ENCODE measurements at regions not wholly inside any gene's neighbourhood (a gene's known extent, or its start where the extent isn't known, plus 50 kb on each side); places are given as distances from the start of the nearest gene placed in this dataset.

GRCh38 chr13:74461011-74461410, 326.8 kb upstream of the KLF12 start:
- no peak for DNase-seq (ENCODE audit: low read depth, low spot score)
- Histone ChIP-seq H4K20me1 (ENCODE audit: control insufficient read depth, extremely low read depth, insufficient read depth, low read length) (no peaks in the 10 kb centered on the region), H3K4me2 (ENCODE audit: control insufficient read depth, extremely low read depth, insufficient read depth, low read depth, low read length) (no peak overlapping the region), H3K79me2 (ENCODE audit: control insufficient read depth, insufficient read depth, low read length) (no peaks in the 10 kb centered on the region), H3K36me3 (ENCODE audit: control insufficient read depth in 2 of 2, extremely low read depth in 1 of 2, insufficient read depth in 2 of 2, low read length in 2 of 2) (no peaks in the 10 kb centered on the region), H3K4me3 (ENCODE audit: control insufficient read depth in 2 of 3, extremely low read depth in 1 of 3, insufficient read depth in 2 of 3, low read depth in 1 of 3, low read length in 3 of 3) (no peak overlapping the region), H3K9me1 (ENCODE audit: control insufficient read depth, extremely low read depth, insufficient read depth, low read length) (no peaks in the 10 kb centered on the region), H3K9me3 (ENCODE audit: control insufficient read depth, low read depth, low read length) (no peaks in the 10 kb centered on the region), H3K27me3 (ENCODE audit: control insufficient read depth, extremely low read depth, insufficient read depth, low read length) (no peaks in the 10 kb centered on the region), H3K27ac (ENCODE audit: control insufficient read depth, insufficient read depth, low read length) (no peak overlapping the region), H3K9ac (ENCODE audit: control insufficient read depth, extremely low read depth, insufficient read depth, low read length) (no peak overlapping the region), H2AFZ (ENCODE audit: control insufficient read depth, low read length) (no peak overlapping the region), H3K4me1 (ENCODE audit: control insufficient read depth, extremely low read depth, insufficient read depth, low read length) (peaks cover 3% of the 10 kb centered on the region)
- FAIRE-seq, result no peak
- no peak for TF ChIP-seq EZH2 (IDR thresholded peaks at IDR 0.05; ENCODE audit: low read length)
- TF ChIP-seq CTCF (optimal IDR thresholded peaks at IDR 0.05 in 1 of 3, IDR thresholded peaks at IDR 0.05 in 1 of 3, conservative IDR thresholded peaks at IDR 0.05 in 1 of 3; ENCODE audit: extremely low read depth in 1 of 3, insufficient read depth in 2 of 3, low read length in 3 of 3), result no peak
- dilution Hi-C loops (cut with MboI; ENCODE audit: extremely low pct_ligation_motif_present, low sequenced_read_pairs), result no loop called here

- dilution Hi-C loops (cut with MboI; ENCODE audit: extremely low pct_ligation_motif_present, low sequenced_read_pairs), result no loop called here
- DNase-seq (ENCODE audit: low read depth, low spot score), result no peak
Measured at GRCh38 chr13:74452881-74453280, 318.7 kb upstream of the KLF12 start.

More at GRCh38 chr13:74452881-74453280, 318.7 kb upstream of the KLF12 start:
- H3K9me1 ChIP-seq (ENCODE audit: control insufficient read depth, extremely low read depth, insufficient read depth, low read length), result no peaks in the 10 kb centered on the region
- no peak for FAIRE-seq
- H4K20me1 ChIP-seq (ENCODE audit: control insufficient read depth, extremely low read depth, insufficient read depth, low read length), result no peaks in the 10 kb centered on the region
- TF ChIP-seq CTCF (optimal IDR thresholded peaks at IDR 0.05 in 1 of 3, IDR thresholded peaks at IDR 0.05 in 1 of 3, conservative IDR thresholded peaks at IDR 0.05 in 1 of 3; ENCODE audit: extremely low read depth in 1 of 3, insufficient read depth in 2 of 3, low read length in 3 of 3) (no peak), EZH2 (IDR thresholded peaks at IDR 0.05; ENCODE audit: low read length) (no peak)
- H3K4me2 ChIP-seq (ENCODE audit: control insufficient read depth, extremely low read depth, insufficient read depth, low read depth, low read length), result peak overlapping the region; percentile 68
- H3K9ac ChIP-seq (ENCODE audit: control insufficient read depth, extremely low read depth, insufficient read depth, low read length), result peak overlapping the region; percentile 14
- H3K36me3 ChIP-seq (ENCODE audit: control insufficient read depth in 2 of 2, extremely low read depth in 1 of 2, insufficient read depth in 2 of 2, low read length in 2 of 2), result no peaks in the 10 kb centered on the region
- H3K4me1 ChIP-seq (ENCODE audit: control insufficient read depth, extremely low read depth, insufficient read depth, low read length), result peaks cover 37% of the 10 kb centered on the region
- H3K27me3 ChIP-seq (ENCODE audit: control insufficient read depth, extremely low read depth, insufficient read depth, low read length), result no peaks in the 10 kb centered on the region
- peak overlapping the region; percentile 26 for H2AFZ ChIP-seq (ENCODE audit: control insufficient read depth, low read length)
- H3K79me2 ChIP-seq (ENCODE audit: control insufficient read depth, insufficient read depth, low read length), result no peaks in the 10 kb centered on the region
- H3K27ac ChIP-seq (ENCODE audit: control insufficient read depth, insufficient read depth, low read length), result peak overlapping the region; percentile 78
- no peaks in the 10 kb centered on the region for H3K9me3 ChIP-seq (ENCODE audit: control insufficient read depth, low read depth, low read length)
- no peak overlapping the region for H3K4me3 ChIP-seq (ENCODE audit: control insufficient read depth in 2 of 3, extremely low read depth in 1 of 3, insufficient read depth in 2 of 3, low read depth in 1 of 3, low read length in 3 of 3)
